ENCODE measurements at regions not wholly inside any gene's neighbourhood (a gene's known extent, or its start where the extent isn't known, plus 50 kb on each side); places are given as distances from the start of the nearest gene placed in this dataset.

DNA sequence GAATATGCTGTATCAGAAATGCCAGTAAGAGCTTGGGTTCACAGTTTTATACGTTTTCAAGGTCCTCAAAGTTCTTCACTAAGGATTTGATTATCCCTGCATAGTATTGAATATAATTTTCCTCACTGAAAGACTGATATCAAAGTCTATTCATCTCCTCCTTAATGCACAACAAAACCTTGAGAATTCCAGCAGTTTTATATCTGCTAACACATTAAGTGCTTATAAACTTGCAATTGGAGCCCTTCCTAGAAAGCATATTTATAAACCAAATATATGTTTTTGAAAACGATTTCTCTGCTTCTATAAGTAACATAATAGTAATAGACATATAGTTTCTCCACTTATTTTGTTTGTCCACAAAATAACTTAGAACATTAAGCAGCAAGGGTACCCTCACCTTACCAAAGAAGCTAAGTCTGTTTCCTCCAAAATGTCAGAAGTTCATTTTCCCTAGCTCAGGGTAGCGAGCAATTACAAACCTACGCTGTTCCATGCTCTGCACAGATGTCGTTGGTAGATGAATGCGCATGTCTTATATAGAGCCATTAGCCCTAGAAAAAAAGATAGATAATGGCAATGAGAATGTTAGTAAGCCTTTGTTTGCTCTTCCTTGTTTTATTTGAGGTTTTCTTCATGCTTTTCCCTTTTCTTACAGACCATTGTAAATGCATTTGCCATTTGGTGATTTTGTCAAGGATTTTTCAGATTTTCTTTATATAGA lies 213.2 kb downstream of the RBM43 start:
- intact Hi-C loops (cut with DNase I), result no loop called here
- DNase-seq (ENCODE audit: missing footprints), result no peak
- no peak for ATAC-seq

DNA sequence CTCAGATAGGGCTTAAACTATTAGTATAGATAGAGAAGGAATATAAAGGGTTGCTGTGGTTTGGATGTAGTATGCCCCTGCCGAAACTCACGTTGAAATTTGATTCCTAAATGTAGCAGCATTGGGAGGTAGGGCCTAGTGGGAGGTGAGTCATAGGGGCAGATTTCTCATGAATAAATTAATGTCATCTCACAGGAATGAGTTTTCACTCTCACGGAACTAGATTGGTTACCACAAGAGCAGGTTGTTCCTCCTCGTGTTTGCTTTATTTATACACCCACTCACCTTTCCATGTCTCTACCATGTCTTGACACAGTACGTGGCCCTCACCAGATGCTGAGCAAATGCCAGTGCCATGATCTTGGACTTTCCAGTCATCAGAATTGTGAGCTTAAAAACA lies 218.2 kb downstream of the RBM43 start:
- no peak for DNase-seq (ENCODE audit: missing footprints)
- intact Hi-C loops (cut with DNase I), result no loop called here

DNA sequence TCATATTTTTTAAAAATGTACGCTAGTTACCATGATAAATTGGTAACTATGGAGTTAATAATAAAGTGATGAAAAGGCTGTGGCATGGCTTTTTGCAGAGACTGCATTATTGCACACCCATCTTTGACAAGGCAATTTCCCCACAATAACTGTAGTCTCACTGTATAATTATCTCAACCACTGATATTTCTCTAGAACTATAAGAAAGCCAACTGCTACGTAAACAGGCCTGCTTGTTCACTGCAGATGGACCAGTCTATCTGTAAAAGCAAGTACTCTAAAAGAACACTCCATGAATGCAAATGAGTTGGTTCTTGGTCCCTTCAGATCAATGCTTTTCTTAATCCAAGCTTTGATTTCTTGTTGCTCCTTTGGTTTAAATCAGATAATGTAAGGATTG lies 218.7 kb downstream of the RBM43 start:
- no peak for ATAC-seq
- intact Hi-C loops (cut with DNase I), result no loop called here

More for the DNA sequence above, 218.2 kb downstream of the RBM43 start:
- no peak for ATAC-seq

DNA sequence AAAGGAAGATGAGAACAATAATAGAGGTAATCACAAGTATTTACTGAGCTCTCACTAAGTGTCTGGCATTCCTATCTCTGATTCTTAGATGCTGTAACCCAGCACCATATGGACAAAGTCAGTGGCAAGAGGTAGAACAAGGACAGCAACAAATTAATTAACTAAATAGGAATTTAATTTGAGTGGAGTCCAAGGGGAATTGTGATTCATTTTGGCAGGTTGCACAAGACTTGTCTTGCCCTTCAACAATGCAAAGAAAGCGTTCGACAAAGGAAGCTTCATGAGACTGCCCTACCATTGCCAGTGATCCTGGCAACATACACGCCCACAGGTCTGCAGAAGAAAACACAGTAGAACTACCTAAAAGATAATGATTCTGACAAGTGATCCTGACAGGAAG lies 221.6 kb downstream of the RBM43 start:
- DNase-seq (ENCODE audit: missing footprints) (no peak), ATAC-seq (no peak)
- intact Hi-C loops (cut with DNase I), result no loop called here

More for the DNA sequence above, 218.7 kb downstream of the RBM43 start:
- DNase-seq (ENCODE audit: missing footprints), result no peak

DNA sequence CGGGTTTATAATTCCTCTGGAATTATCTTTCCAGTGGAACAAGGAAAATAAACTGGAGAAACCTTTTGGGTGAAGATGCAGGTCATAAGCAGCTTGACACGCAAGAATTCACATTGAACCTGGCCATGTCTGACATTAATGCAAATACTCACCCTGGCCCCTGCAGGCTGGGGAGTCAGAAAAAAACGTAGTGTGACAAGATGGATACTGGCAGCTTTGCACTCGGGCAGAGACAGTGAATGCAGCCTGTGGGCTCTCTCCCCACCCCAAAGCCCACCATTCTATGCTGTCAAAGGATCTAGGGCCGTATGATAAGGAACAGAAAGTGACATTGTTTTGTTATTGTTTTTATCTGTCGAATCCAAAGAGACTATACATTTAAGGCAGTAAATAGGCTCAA lies 223.1 kb downstream of the RBM43 start:
- intact Hi-C loops (cut with DNase I), result no loop called here
- ATAC-seq, result no peak
- no peak for DNase-seq (ENCODE audit: missing footprints)

DNA sequence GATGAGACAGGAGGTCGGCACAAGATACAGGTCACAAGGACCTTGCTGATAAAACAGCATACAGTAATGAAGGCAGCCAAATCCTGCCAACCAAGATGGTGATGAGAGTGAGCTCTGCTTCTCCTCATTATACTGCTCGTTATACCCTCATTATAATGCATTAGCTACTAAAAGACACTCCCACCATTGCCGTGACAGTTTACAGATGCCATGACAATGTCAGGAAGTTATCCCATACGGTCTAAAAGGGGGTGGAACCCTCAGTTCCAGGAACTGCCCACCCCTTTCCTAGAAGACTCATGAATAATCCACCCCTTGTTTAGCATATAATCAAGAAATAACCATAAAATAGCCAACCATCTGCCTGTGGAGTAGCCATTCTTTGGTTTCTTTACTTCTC lies 224.2 kb downstream of the RBM43 start:
- no peak for DNase-seq (ENCODE audit: missing footprints)
- intact Hi-C loops (cut with DNase I), result no loop called here
- no peak for ATAC-seq

DNA sequence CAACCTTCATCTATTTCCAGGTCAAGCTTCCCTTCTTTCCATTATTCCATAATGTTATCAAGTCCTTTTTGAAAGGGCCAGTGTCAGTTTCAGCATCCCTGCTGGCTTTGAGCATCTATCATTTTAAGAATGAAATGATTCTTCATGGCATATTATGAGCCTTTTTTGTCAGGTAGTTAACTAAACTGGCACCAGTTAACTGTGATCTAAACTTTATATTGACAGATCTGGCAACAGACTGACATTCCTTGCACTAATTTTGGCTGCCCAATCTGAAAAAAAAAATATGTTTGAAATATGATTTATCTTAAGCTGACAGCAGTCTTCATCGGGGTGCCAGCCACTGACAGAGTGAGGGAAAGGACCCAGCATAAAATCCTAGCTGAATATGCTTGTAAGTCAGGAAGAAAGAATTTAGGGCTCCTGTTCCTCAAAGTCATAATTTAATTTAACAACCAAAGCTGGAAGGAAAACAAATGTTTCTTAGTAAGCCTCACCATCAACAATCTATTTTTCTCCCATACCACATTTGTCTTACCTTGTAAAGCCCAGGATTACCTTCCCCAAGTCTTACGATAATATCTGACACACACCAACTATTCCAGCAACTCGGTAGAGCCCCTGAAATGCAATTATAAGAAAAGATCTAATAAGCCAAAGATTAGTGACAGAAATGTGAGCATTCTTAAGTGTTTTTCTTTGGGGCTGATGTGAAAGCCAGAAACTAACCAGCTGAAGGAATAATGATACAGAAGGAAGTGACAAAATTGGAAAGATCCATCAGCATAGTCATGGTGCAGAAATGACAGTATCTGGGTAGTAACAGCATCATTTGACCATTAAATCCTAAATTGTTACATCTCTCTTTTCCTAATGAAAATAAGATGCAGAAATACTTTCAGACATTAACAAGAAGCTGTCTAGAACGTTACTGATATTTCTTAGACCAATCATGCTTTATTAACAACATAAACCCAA lies 228.1 kb downstream of the RBM43 start:
- DNase-seq (ENCODE audit: missing footprints), result no peak
- intact Hi-C loops (cut with DNase I), result no loop called here
- no peak for ATAC-seq

DNA sequence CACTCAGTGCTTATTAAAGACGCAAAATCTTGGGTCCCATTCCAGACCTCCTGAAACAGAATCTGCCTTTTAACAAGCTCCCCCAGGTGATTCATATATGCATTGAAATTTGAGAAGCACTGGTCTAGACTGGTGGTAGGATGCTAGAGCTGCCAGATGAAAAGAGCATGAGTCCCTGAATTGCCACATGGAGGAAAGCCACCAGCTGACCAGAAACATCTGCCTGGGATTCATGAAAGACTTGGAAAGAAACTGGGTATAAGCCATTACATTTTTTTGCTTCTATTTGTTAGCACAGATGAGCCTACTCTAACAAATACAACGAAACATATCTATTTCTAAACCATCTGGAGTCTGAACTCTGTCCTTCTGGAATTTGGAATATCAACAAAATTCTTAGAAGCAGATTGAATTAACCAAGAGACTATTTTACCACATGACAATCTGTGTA lies 228.9 kb downstream of the RBM43 start:
- intact Hi-C loops (cut with DNase I), result no loop called here
- no peak for ATAC-seq
- no peak for DNase-seq (ENCODE audit: missing footprints)

DNA sequence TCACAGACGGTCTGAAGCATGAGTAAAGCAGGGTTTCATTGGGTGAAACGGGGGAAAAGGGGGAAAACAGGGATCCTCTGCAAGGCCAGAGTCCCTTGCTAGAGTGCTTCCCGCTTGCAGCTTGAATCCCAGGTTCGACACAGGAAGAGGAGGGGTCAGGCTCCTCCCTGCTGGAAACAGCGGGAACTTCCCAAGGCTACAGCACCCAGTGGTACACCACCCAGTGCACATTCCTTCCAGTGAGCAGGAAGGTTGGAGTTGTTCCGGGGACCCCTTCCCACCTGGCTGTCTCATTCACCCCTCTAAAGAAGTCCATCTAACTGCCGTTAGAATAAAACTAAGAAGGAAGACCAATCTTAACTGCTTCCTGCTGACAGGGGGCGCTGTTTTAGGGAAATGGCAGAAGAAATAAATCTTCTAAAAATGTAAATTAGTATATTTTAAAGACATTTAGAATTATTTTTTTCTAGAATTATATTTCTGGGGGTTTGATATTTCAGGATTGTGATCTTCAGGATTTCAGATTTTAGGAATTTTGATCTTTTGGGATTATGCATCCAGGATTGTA lies 230.9 kb downstream of the RBM43 start:
- intact Hi-C loops (cut with DNase I), result no loop called here
- no peak for ATAC-seq
- no peak for DNase-seq (ENCODE audit: missing footprints)

DNA sequence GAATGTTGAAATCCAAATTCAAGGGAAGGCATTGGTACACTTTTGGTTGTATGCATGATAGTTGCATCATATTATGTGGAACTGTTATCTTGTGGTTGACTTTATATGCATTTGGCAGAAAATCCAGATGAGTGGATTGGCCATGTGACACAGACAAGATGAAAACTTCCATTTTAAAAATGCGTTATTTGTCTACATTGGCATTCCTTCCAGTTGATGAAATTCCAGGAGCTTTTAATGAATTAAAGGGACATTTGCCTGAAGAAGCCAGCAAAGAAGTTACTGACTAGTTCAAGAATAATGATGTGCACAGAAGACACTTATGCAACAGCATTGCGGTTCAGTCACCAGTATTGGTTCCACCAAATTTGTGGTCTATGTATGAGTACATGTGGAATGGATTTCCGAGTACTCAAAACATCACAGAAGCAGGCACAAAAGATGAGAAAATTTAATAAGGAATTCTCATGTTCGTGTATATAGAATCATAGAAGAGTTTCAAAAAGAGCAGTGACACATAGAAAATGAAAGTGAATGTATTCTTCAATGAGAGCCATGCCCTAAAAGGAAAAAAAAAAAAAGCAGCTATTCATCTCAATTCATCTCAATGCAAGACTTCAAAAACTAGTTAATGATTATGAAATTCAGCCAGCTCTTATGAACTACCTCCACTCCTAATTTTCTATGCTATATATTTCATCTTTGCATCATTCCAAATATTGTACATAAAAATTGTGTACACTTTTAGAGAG lies 232.1 kb downstream of the RBM43 start:
- ATAC-seq (no peak), DNase-seq (ENCODE audit: missing footprints) (no peak)
- intact Hi-C loops (cut with DNase I), result no loop called here

DNA sequence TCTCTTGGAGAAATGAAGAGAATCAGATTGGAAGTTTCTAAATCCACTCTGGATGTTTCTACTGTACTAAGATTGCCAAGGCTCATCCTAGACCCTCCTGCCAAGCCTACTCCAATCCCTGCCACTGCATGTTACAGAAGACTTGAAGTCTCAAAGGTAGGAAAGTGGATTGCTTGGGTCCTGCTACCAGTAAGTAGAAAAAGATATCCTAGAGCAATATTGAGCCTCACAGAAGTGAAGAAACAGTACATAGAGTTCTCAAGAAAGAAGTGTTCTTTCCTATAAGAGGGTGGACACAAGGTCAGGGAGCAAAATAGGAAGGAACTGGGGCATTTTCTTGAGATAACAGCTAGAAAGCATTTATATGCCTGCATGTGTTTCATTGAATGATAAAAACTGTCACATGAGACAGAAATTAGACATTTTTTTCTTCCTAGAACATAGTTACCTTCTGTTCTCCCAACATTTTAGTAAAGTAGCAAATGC lies 232.9 kb downstream of the RBM43 start:
- ATAC-seq, result no peak
- no peak for DNase-seq (ENCODE audit: missing footprints)
- intact Hi-C loops (cut with DNase I), result no loop called here

DNA sequence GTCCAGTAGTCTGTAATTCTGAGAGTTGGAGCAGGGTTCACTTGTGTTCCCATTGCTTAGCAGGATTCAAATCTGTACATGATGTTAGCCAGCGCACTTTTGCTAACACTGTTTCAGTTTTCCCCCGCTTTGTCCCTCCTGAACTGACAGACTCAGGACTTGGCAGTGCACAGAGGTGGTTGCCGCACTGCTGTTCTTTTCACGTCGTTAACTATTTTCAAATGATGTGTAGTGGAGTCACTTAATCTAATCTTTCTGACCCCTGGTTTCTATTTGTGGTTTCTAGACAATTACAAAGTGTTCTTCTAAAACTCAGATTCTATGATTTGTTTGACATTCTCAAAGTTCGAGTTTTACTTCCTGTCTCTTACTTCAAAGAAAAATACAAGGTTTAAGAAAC lies 234.5 kb downstream of the RBM43 start:
- intact Hi-C loops (cut with DNase I), result no loop called here
- ATAC-seq, result peak; percentile 70
- DNase-seq (ENCODE audit: missing footprints), result no peak

DNA sequence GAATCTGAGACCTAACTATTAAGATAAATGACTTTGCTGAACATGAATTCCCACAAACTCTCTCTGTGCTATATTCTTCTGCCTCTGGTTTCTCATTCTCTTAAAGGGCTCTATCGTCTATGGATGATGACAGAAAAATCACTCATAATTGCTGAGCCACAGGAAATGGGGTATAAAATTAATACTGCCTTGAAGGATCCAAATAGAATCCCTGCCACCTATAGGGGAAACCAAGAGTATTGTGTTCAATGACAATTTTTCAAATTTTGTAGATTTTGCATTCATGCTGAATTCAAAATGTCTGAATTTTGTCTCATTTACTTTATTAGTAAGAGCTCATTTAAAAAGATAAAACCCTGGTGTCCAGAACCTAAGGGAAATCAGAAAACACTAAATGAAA lies 235.8 kb downstream of the RBM43 start:
- DNase-seq (ENCODE audit: missing footprints), result no peak
- intact Hi-C loops (cut with DNase I), result no loop called here
- ATAC-seq, result no peak

DNA sequence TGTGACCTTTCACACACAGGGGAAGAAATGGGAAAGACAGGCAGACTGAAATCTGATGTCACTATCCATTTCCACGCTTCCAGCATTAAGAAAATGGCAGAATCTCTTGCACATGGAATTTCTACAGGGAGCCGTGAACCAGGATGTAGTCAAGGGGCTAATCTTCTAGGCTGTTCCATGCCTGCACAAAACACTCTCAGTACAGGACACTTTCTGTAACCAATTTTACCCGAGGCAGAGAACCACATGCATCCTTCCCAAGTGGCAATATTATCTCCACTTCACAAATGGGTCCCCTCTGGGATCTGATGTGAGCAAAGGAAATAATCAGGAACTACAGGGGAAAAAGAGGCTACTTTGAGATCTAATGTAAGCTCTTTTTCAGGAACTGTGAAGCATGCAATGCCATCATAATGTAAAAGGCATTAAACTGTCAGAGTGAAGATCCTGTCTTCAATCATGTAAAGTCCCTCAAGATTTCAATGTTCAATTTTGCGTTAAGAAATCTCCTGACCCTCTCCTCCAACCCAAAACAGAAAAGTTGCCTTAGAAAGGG lies 236.9 kb downstream of the RBM43 start:
- DNase-seq (ENCODE audit: missing footprints) (no peak), ATAC-seq (no peak)
- intact Hi-C loops (cut with DNase I), result no loop called here

DNA sequence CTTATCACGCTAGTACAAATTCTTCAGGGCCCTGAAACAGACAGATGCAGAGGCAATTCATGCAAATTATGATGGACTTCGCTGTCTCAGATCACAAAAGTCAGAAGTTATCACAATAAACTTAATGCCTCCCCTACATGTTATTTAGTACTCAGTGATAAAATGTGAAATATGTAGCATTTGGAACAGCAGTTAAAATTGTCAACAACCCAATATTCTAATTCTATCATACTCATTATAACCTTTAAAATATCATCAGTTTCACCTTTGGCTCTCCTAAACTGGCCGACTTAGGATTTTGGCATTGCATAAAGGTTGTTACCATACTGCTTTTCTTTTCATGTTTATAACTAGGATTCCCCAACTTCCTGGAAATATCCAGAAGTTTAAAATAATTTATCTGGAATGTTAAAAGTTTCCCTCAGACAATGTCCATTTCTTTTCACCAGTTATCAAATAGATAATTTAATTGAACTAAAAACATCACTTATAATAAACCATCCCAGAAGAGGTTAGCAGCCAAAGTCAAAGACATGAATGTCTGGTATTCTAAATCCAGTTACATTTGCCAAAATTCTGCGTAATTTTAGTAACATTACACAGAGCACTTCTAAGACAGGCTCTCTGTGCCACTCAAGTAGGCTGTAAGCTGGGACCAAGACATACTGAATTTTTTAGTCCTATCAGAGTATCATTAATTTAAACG lies 239.8 kb downstream of the RBM43 start:
- intact Hi-C loops (cut with DNase I), result no loop called here
- ATAC-seq (no peak), DNase-seq (ENCODE audit: missing footprints) (no peak)

DNA sequence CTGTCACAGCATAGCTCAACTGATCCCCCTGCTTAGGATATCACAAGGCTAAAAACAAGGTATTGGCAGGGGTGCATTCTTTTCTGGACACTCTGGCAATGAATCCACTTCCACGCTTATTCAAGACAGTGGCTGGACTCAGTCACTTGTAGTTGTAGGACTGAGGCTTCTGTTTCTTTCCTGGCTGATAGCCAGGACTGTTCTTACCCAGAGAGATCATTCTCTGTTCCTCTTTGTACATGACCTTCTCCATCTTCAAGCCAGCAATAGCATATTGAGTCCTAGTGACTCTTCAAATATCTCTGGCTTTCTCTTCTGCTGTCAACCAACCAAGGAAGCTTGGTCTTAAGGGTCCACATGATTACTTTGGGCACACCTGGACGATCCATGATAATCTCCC lies 241.3 kb downstream of the RBM43 start:
- intact Hi-C loops (cut with DNase I), result no loop called here
- DNase-seq (ENCODE audit: missing footprints) (no peak), ATAC-seq (no peak)

DNA sequence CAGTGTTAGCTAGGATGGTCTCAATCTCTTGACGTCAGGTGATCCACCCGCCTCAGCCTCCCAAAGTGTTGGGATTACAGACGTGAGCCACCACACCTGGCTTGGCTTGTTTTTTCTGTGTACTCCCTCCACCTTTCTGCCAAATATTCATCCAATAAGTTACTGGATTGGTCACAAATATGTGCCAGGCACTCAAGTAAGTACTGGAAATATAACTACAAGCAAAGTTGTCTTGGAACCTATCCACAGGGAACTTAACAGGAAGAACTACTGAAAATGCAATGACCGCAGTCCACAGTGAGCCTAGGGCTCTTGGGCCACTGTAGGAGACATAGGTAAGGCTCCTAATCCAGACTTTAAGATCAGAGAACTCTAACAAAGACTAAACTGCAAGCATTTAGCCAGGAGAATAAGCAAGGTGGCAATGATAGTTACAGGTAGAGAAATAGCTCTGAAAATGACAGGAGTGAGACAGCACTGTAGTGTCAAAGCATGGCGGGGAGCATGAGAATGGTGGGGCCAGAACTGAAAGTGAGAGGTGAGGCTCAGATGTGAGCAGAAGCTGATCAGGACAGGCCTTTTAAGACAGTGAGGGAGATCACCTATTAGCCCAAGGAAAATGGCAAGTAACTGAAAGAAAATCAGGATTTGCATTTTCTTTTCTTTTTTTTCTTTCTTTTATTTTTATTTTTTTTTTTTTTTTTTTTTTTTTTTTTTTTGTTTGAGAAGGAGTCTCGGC lies 252.1 kb downstream of the RBM43 start:
- intact Hi-C loops (cut with DNase I), result no loop called here
- DNase-seq (ENCODE audit: missing footprints), result no peak
- no peak for ATAC-seq

All from Right ventricle myocardium inferior (tissue), 1 donor.